Kidney (tissue), 13 donors: ENCODE measurements at regions not wholly inside any gene's neighbourhood (a gene's known extent, or its start where the extent isn't known, plus 50 kb on each side); places are given as distances from the start of the nearest gene placed in this dataset.

ENCODE experiments used
- DNase-seq, 5 donors: peaks; one replicate each; pipeline ENCODE4 v3.0.0-alpha.2; 2013 to 2020
- FAIRE-seq: peaks from 2 replicates; lab custom pipeline; 2012; peaks lifted over from hg19 to GRCh38; lab: Jason Lieb, UNC
- H3K27ac ChIP-seq, 2 donors: one replicate each; pipeline ENCODE4 v1.7.0; 2013; ENCODE audit warnings: low read depth in 2 of 2, low read length in 2 of 2, inconsistent platforms in 1 of 2
- H3K27me3 ChIP-seq: one replicate; pipeline ENCODE4 v1.7.1; 2013; ENCODE audit warnings: low read length, inconsistent platforms; ENCODE audit not compliant: control insufficient read depth, insufficient read depth
- H3K36me3 ChIP-seq, 3 donors: one replicate each; pipeline versions ENCODE4 v1.7.0 to v1.7.1; 2013; ENCODE audit warnings: low read length in 3 of 3, control low read depth in 1 of 3, inconsistent platforms in 1 of 3; ENCODE audit not compliant: insufficient read depth in 3 of 3, control insufficient read depth in 2 of 3
- H3K4me1 ChIP-seq, 3 donors: one replicate each; pipeline versions ENCODE4 v1.7.0 to v1.7.1; 2013; ENCODE audit warnings: low read length in 3 of 3, inconsistent platforms in 1 of 3, low read depth in 1 of 3; ENCODE audit not compliant: control insufficient read depth in 2 of 3, insufficient read depth in 2 of 3
- H3K4me3 ChIP-seq, 3 donors: one replicate each; pipeline versions ENCODE4 v1.7.0 to v1.8.1; 2013; ENCODE audit warnings: low read length in 3 of 3, control low read depth in 1 of 3, inconsistent platforms in 1 of 3
- H3K9ac ChIP-seq, 3 donors: one replicate each; pipeline versions ENCODE4 v1.7.0 to v1.7.1; 2013; ENCODE audit warnings: low read length in 3 of 3, control low read depth in 1 of 3, inconsistent platforms in 1 of 3
- H3K9me3 ChIP-seq, 3 donors: one replicate each; pipeline versions ENCODE4 v1.7.0 to v1.7.1; 2013; ENCODE audit warnings: low read length in 3 of 3, control low read depth in 1 of 3, inconsistent platforms in 1 of 3; ENCODE audit not compliant: control insufficient read depth in 2 of 3, insufficient read depth in 1 of 3
- intact Hi-C: fragments of 100-400 bp; cut with DNase I; formaldehyde crosslinking; loops from one replicate; pipeline ENCODE4 v1.11.1; 2022
- TF ChIP-seq, protein P1 (sequence below): IDR thresholded peaks from 3 replicates; pipeline ENCODE4 v1.5.1; 2012; ENCODE audit warnings: mild to moderate bottlenecking, moderate library complexity, borderline replicate concordance; ENCODE audit not compliant: insufficient read depth; ENCODE audit errors: extremely low read depth
- donor health status: control.
- donor health status: control.
- donor health status: control.
- donor health status: control.
- donor health status: control.
- donor health status: DM: yes; HTN: yes; CAD: no.
- donor health status: Normal renal cell carcinoma (clear cell type).

DNA sequence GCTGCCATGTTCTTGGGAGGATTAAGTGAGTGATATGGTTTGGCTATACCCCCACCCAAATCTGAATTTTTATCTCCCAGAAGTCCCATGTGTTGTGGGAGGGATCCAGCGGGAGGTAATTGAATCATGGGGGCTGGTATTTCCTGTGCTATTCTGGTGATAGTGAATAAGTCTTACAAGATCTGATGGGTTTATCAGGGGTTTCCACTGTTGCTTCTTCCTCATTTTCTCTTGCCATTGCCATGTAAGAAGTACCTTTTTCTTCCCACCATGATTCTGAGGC lies 291.4 kb downstream of the KCNS3 start:
- Histone ChIP-seq H3K27me3 (no peaks in the 10 kb centered on the region), H3K4me3 (no peak overlapping the region), H3K9me3 (no peaks in the 10 kb centered on the region), H3K27ac (no peak overlapping the region), H3K36me3 (no peaks in the 10 kb centered on the region), H3K9ac (no peak overlapping the region), H3K4me1 (no peaks in the 10 kb centered on the region)
- intact Hi-C loops = no loop called here
- TF ChIP-seq, protein P1, sequence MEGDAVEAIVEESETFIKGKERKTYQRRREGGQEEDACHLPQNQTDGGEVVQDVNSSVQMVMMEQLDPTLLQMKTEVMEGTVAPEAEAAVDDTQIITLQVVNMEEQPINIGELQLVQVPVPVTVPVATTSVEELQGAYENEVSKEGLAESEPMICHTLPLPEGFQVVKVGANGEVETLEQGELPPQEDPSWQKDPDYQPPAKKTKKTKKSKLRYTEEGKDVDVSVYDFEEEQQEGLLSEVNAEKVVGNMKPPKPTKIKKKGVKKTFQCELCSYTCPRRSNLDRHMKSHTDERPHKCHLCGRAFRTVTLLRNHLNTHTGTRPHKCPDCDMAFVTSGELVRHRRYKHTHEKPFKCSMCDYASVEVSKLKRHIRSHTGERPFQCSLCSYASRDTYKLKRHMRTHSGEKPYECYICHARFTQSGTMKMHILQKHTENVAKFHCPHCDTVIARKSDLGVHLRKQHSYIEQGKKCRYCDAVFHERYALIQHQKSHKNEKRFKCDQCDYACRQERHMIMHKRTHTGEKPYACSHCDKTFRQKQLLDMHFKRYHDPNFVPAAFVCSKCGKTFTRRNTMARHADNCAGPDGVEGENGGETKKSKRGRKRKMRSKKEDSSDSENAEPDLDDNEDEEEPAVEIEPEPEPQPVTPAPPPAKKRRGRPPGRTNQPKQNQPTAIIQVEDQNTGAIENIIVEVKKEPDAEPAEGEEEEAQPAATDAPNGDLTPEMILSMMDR = no peak
- FAIRE-seq = no peak
- no peak for DNase-seq

DNA sequence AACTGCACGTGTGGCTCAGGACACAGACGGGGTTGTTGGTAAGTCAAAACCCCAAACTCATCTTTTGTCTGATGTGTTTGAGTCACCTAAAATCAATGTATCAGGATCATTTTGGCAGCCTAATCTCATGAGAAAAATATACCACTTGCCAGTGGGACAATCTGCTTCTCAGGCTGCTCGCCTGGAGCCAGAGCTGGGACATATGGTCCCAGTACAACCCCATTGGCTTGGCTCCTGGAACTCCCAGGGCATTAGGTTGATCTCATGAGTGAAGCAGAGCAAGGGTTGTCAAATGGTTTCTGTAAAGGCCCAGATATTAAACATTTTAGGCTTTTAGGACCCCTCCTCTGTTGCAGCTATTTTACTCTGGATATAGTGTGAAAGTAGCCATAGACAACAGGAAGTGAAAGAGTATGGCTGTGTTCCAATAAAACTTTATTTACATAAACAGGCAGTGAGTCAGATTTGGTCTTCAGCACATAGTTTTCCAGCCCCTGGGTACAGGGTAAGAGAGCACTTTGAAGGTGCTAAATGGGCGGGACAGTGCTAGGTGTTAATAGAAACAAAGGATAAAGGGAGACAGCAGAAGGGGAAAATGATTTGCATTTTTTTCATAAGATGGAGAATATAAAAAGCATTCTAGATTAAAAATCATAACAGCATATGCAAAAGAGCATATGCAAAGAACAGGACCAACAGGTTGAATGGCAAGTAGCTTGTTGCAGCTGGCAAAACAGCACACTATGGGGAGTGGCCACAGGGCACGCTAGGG lies 290.8 kb downstream of the KCNS3 start:
- H3K27me3 ChIP-seq = no peaks in the 10 kb centered on the region
- no peaks in the 10 kb centered on the region for H3K9me3 ChIP-seq
- FAIRE-seq = no peak
- no peak for DNase-seq
- no peak overlapping the region for H3K9ac ChIP-seq
- H3K36me3 ChIP-seq = no peaks in the 10 kb centered on the region
- H3K4me1 ChIP-seq = no peaks in the 10 kb centered on the region
- no peak overlapping the region for H3K4me3 ChIP-seq
- intact Hi-C loops = no loop called here
- no peak overlapping the region for H3K27ac ChIP-seq
- TF ChIP-seq, protein P1 = no peak

DNA sequence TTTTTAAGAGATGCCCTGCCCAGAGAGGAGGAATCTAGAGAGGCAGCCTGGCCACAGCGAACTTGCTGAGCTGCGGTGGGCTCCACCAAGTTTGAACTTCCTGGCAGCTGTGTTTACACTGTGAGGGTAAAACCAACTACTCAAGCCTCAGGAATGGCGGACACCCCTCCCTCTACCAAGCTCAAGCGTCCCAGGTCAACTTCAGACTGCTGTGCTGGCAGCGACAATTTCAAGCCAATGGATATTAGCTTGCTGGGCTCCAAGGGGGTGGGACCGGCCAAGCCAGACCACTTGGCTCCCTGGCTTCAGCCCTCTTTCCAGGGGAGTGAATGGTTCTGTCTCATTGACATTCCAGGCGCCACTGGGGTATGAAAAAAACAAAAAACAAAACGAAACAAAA lies 289.4 kb downstream of the KCNS3 start:
- no peak overlapping the region for H3K4me3 ChIP-seq
- intact Hi-C loops = no loop called here

More for the DNA sequence above, 289.4 kb downstream of the KCNS3 start:
- Histone ChIP-seq H3K27ac (no peak overlapping the region), H3K9ac (no peak overlapping the region), H3K27me3 (no peaks in the 10 kb centered on the region), H3K4me1 (no peaks in the 10 kb centered on the region), H3K9me3 (no peaks in the 10 kb centered on the region), H3K36me3 (no peaks in the 10 kb centered on the region)
- DNase-seq (no peak), FAIRE-seq (no peak)
- TF ChIP-seq, protein P1 = no peak
